ENCODE measurements at regions not wholly inside any gene's neighbourhood (a gene's known extent, or its start where the extent isn't known, plus 50 kb on each side); places are given as distances from the start of the nearest gene placed in this dataset.

DNA sequence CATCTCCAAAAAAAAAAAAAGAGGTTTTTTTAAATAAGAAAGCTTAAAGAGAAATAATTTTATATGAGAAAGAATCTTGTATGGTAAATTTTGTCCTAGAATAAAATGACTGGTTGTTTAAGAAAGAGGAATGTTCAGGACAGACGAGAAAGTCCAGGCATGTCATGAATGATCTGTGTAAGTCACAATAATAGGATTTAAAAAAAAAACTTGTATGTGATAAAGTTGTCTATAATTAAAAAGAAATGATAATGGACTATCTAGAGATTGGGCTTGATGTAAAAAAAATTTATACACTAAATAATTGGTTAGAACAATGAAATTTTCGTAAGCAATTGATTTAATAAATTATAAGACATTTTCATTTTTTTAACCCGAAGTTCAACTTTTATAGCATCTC, 71.7 kb upstream of the ABCA12 start:
- ATAC-seq (no peak), DNase-seq (no peak)
- no peaks in the 10 kb centered on the region for H3K27me3 Mint-ChIP-seq
- no peaks in the 10 kb centered on the region for H3K36me3 Mint-ChIP-seq (ENCODE audit: low read depth)
- intact Hi-C loops (cut with micrococcal nuclease), result no loop called here
- H3K27ac Mint-ChIP-seq, result no peak overlapping the region
- no peaks in the 10 kb centered on the region for H3K4me1 Mint-ChIP-seq (ENCODE audit: low read depth)
- ChIA-PET POLR2A (no interaction called here), CTCF (no interaction called here)
- peaks cover 6% of the 10 kb centered on the region for H3K9me3 Mint-ChIP-seq
- TF ChIP-seq, protein P1, sequence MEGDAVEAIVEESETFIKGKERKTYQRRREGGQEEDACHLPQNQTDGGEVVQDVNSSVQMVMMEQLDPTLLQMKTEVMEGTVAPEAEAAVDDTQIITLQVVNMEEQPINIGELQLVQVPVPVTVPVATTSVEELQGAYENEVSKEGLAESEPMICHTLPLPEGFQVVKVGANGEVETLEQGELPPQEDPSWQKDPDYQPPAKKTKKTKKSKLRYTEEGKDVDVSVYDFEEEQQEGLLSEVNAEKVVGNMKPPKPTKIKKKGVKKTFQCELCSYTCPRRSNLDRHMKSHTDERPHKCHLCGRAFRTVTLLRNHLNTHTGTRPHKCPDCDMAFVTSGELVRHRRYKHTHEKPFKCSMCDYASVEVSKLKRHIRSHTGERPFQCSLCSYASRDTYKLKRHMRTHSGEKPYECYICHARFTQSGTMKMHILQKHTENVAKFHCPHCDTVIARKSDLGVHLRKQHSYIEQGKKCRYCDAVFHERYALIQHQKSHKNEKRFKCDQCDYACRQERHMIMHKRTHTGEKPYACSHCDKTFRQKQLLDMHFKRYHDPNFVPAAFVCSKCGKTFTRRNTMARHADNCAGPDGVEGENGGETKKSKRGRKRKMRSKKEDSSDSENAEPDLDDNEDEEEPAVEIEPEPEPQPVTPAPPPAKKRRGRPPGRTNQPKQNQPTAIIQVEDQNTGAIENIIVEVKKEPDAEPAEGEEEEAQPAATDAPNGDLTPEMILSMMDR (IDR thresholded peaks at IDR 0.05), result no peak
- H3K4me3 Mint-ChIP-seq, result no peak overlapping the region

DNA sequence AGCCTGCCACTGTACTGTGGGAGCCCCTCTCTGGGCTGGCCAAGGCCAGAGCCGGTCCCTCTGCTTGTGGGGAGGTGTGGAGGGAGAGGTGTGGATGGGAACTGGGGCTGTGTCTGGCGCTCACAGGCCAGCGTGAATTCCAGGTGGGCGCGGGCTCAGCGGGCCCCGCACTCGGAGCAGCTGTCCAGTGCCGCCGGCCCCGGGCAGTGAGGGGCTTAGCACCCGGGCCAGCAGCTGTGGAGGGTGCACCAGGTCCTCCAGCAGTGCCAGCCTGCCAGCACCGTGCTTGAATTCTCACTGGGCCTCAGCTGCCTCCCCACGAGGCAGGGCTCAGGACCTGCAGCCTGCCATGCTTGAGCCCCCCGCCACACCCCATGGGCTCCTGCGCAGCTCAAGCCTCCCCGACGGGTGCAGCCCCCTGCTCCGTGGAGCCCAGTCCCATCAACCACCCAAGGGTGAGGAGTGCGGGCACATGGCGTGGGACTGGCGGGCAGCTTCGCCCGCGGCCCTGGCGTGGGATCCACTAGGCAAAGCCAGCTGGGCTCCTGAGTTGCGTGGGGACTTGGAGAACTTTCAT, 69.5 kb upstream of the ABCA12 start:
- TF ChIP-seq, protein P1 (IDR thresholded peaks at IDR 0.05), result no peak
- DNase-seq (no peak), ATAC-seq (no peak)
- intact Hi-C loops (cut with micrococcal nuclease), result no loop called here
- peaks cover 6% of the 10 kb centered on the region for H3K9me3 Mint-ChIP-seq
- H3K27me3 Mint-ChIP-seq, result no peaks in the 10 kb centered on the region
- H3K36me3 Mint-ChIP-seq (ENCODE audit: low read depth), result no peaks in the 10 kb centered on the region
- no peaks in the 10 kb centered on the region for H3K4me1 Mint-ChIP-seq (ENCODE audit: low read depth)
- H3K27ac Mint-ChIP-seq, result no peak overlapping the region
- POLR2A ChIA-PET, result no interaction called here
- CTCF ChIA-PET, result no interaction called here
- no peak overlapping the region for H3K4me3 Mint-ChIP-seq

DNA sequence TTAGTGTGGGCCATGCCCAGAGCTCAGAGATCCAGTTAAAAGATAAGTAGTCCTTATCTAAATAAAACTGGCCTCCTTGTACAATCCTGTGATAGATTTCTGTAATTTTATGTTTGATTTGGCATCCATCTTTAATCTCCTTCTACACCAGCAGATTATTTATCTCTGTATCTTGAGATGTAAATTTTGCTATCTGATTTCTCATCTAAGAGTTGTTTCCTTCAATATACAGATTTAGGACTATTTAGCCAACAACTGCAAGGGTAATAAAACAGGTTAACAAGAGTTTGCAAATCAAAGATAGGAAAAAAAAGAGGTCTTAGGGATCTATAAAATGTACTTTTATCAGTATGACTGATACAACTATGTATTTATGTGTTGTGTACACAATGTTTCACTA, 68.6 kb upstream of the ABCA12 start:
- H3K9me3 Mint-ChIP-seq, result peaks cover 6% of the 10 kb centered on the region
- H3K27me3 Mint-ChIP-seq, result no peaks in the 10 kb centered on the region
- intact Hi-C loops (cut with micrococcal nuclease), result no loop called here
- H3K36me3 Mint-ChIP-seq (ENCODE audit: low read depth), result no peaks in the 10 kb centered on the region
- DNase-seq (no peak), ATAC-seq (no peak)
- TF ChIP-seq, protein P1 (IDR thresholded peaks at IDR 0.05), result no peak
- CTCF ChIA-PET, result no interaction called here
- no peak overlapping the region for H3K4me3 Mint-ChIP-seq
- H3K27ac Mint-ChIP-seq, result no peak overlapping the region
- POLR2A ChIA-PET, result no interaction called here
- no peaks in the 10 kb centered on the region for H3K4me1 Mint-ChIP-seq (ENCODE audit: low read depth)

DNA sequence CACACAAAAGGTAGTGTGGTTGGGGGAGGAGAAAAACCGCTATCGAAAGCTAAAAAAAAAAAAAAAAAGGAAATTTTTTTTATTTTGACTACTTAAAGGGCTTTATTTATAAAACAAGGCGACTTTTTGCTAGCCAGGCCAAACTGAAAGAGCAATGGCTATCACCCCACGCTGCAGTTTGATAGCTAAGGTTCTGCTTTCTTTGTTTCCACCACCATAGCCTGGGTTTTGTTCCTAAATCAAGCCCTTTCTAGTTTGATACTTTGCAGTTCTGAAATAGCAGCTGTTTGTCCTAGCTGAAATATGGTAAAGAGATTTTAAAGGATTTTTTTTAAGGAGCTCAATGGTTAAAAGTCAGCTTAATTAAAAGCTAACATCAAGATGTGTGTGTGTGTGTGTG, 67.4 kb upstream of the ABCA12 start:
- CTCF ChIA-PET, result no interaction called here
- Mint-ChIP-seq H3K9me3 (peaks cover 6% of the 10 kb centered on the region), H3K4me1 (ENCODE audit: low read depth) (no peaks in the 10 kb centered on the region), H3K27me3 (no peaks in the 10 kb centered on the region), H3K4me3 (no peak overlapping the region), H3K27ac (no peak overlapping the region), H3K36me3 (ENCODE audit: low read depth) (no peaks in the 10 kb centered on the region)
- TF ChIP-seq, protein P1 (IDR thresholded peaks at IDR 0.05), result no peak
- POLR2A ChIA-PET, result interaction anchor here (0.6 kb wide), 1 partner anchor 683 kb away, joined by 3 read pairs; no protein-coding TSS in a partner anchor
- intact Hi-C loops (cut with micrococcal nuclease), result no loop called here
- ATAC-seq (no peak), DNase-seq (no peak)

DNA sequence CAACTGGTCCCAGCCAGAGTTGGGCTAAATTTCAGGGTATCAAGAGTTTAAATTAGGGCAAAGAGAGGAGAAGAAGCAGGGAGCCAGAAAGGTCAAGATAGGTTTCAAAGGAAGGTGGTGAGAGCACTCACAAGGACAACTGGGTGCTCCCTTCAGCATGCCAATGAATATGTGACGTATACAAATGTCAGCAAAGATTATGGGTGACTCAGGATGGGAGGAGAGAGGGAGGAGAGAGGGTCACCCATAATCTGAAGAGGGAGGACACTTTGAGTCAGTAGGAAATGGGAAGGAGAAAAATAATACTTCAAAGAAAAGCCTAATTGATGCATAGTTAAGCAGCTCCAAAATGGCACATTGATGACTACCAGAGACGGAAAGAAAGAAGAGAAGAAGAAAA, 53.1 kb upstream of the ABCA12 start:
- POLR2A ChIA-PET, result no interaction called here
- ATAC-seq (no peak), DNase-seq (no peak)
- no peak overlapping the region for H3K4me3 Mint-ChIP-seq
- intact Hi-C loops (cut with micrococcal nuclease), result no loop called here
- H3K4me1 Mint-ChIP-seq (ENCODE audit: low read depth), result no peaks in the 10 kb centered on the region
- CTCF ChIA-PET, result no interaction called here
- no peak overlapping the region for H3K27ac Mint-ChIP-seq
- no peaks in the 10 kb centered on the region for H3K36me3 Mint-ChIP-seq (ENCODE audit: low read depth)
- H3K9me3 Mint-ChIP-seq, result no peaks in the 10 kb centered on the region
- H3K27me3 Mint-ChIP-seq, result peaks cover 5% of the 10 kb centered on the region
- TF ChIP-seq, protein P1 (IDR thresholded peaks at IDR 0.05), result no peak
